Mesenchymal stem cell (in vitro differentiated cells and primary cell): ENCODE measurements at regions not wholly inside any gene's neighbourhood (a gene's known extent, or its start where the extent isn't known, plus 50 kb on each side); places are given as distances from the start of the nearest gene placed in this dataset.
"Not testable (repeated sequence)": the region's sequence is repeated elsewhere in the genome, so short reads cannot be mapped to it uniquely, and the experiment has no call there.

Experiments used
- DNase-seq: peaks from one replicate; pipeline ENCODE4 v3.0.0-alpha.2; 2013
- H2AFZ ChIP-seq: one replicate; pipeline ENCODE4 v1.6.1; 2013; ENCODE audit warnings: low read depth, mild to moderate bottlenecking, control low read depth, inconsistent platforms, low read length, moderate library complexity
- H2AK5ac ChIP-seq: 2 replicates; pipeline ENCODE4 v1.6.1; 2013; ENCODE audit warnings: low read length, moderate library complexity, mild to moderate bottlenecking, inconsistent platforms; ENCODE audit not compliant: severe bottlenecking
- H2BK120ac ChIP-seq: one replicate; pipeline ENCODE4 v1.6.1; 2013; ENCODE audit warnings: low read depth, mild to moderate bottlenecking, inconsistent platforms, low read length, moderate library complexity
- H2BK12ac ChIP-seq, 2 experiments: one replicate each; pipeline ENCODE4 v1.6.1; 2013; ENCODE audit warnings: inconsistent platforms in 2 of 2, low read length in 2 of 2, mild to moderate bottlenecking in 2 of 2, moderate library complexity in 2 of 2, control low read depth in 1 of 2
- H2BK15ac ChIP-seq: one replicate; pipeline ENCODE4 v1.6.1; 2013; ENCODE audit warnings: mild to moderate bottlenecking, low read depth, inconsistent platforms; ENCODE audit not compliant: poor library complexity, severe bottlenecking
- H2BK5ac ChIP-seq: 2 replicates; pipeline ENCODE4 v1.6.1; 2013; ENCODE audit warnings: low read depth, mild to moderate bottlenecking, low read length, control low read depth, inconsistent platforms; ENCODE audit not compliant: poor library complexity, severe bottlenecking
- H3K14ac ChIP-seq, 2 experiments: one replicate each; pipeline ENCODE4 v1.6.1; 2013; ENCODE audit warnings: inconsistent platforms in 2 of 2, low read length in 2 of 2, control low read depth in 1 of 2, mild to moderate bottlenecking in 1 of 2, moderate library complexity in 1 of 2
- H3K18ac ChIP-seq, 2 experiments: one replicate each; pipeline ENCODE4 v1.6.1; 2013; ENCODE audit warnings: inconsistent platforms in 2 of 2, low read length in 2 of 2, control low read depth in 1 of 2, low read depth in 1 of 2, mild to moderate bottlenecking in 1 of 2
- H3K23ac ChIP-seq, 2 experiments: one replicate each; pipeline ENCODE4 v1.6.1; 2013; ENCODE audit warnings: inconsistent platforms in 2 of 2, low read length in 2 of 2, mild to moderate bottlenecking in 2 of 2, moderate library complexity in 2 of 2, control low read depth in 1 of 2
- H3K27ac ChIP-seq: 2 replicates; pipeline ENCODE4 v1.5.1; 2013; ENCODE audit warnings: mild to moderate bottlenecking, moderate library complexity, low read length, control low read depth, inconsistent platforms; ENCODE audit not compliant: poor library complexity, severe bottlenecking
- H3K27me3 ChIP-seq, 2 experiments: 2 replicates each; pipeline versions ENCODE4 v1.6.1 to v1.7.0; 2013; ENCODE audit warnings: low read length in 2 of 2, mild to moderate bottlenecking in 2 of 2, moderate library complexity in 2 of 2, control low read depth in 1 of 2, inconsistent platforms in 1 of 2; ENCODE audit not compliant: control insufficient read depth in 1 of 2, insufficient read depth in 1 of 2
- H3K36me3 ChIP-seq, 2 experiments: 2 replicates each; pipeline versions ENCODE4 v1.6.1 to v1.7.0; 2013; ENCODE audit warnings: low read length in 2 of 2, control low read depth in 1 of 2, inconsistent platforms in 1 of 2, low read depth in 1 of 2, mild to moderate bottlenecking in 1 of 2; ENCODE audit not compliant: insufficient read depth in 2 of 2, control insufficient read depth in 1 of 2
- H3K4ac ChIP-seq, 2 experiments: one replicate each; pipeline ENCODE4 v1.6.1; 2013; ENCODE audit warnings: inconsistent platforms in 2 of 2, low read length in 2 of 2, mild to moderate bottlenecking in 2 of 2, moderate library complexity in 2 of 2, control low read depth in 1 of 2, low read depth in 1 of 2
- H3K4me1 ChIP-seq: 2 replicates; pipeline ENCODE4 v1.6.1; 2013; ENCODE audit warnings: low read depth, low read length, control low read depth; ENCODE audit not compliant: control insufficient read depth, insufficient read depth
- H3K4me2 ChIP-seq: 2 replicates; pipeline ENCODE4 v1.6.1; 2013; ENCODE audit warnings: low read length, mild to moderate bottlenecking, inconsistent platforms; ENCODE audit not compliant: poor library complexity, severe bottlenecking
- H3K4me3 ChIP-seq, 2 experiments: 2 replicates each; pipeline versions ENCODE4 v1.5.1 to v1.7.0; 2013; ENCODE audit warnings: low read length in 2 of 2, mild to moderate bottlenecking in 2 of 2, control low read depth in 1 of 2, low read depth in 1 of 2; ENCODE audit not compliant: insufficient read depth in 1 of 2
- H3K79me1 ChIP-seq: replicated peaks from 2 replicates; pipeline ENCODE4 v1.6.1; 2013; ENCODE audit warnings: mild to moderate bottlenecking, control low read depth, low read length, inconsistent platforms; ENCODE audit not compliant: poor library complexity, severe bottlenecking
- H3K9ac ChIP-seq: 2 replicates; pipeline ENCODE4 v1.7.0; 2013; ENCODE audit warnings: mild to moderate bottlenecking, low read length, moderate library complexity
- H3K9me3 ChIP-seq: 2 replicates; pipeline ENCODE4 v1.7.0; 2013; ENCODE audit warnings: mild to moderate bottlenecking, low read length; ENCODE audit not compliant: control insufficient read depth
- H4K8ac ChIP-seq: one replicate; pipeline ENCODE4 v1.6.1; 2013; ENCODE audit warnings: inconsistent platforms, mild to moderate bottlenecking, low read length, moderate library complexity
- H4K91ac ChIP-seq: one replicate; pipeline ENCODE4 v1.6.1; 2013; ENCODE audit warnings: mild to moderate bottlenecking, low read length, inconsistent platforms
- WGBS: methylation state at CpG from one replicate; pipeline ENCODE4 v1.1.7; 2013; ENCODE audit warnings: mixed read lengths; 5-methylcytosine and 5-hydroxymethylcytosine counted together

- Histone ChIP-seq H2BK5ac (no peak overlapping the region), H3K27ac (no peak overlapping the region), H3K4me3 (no peak overlapping the region), H2BK120ac (no peak overlapping the region), H3K79me1 (no peaks in the 10 kb centered on the region), H2BK12ac (no peak overlapping the region), H3K23ac (no peak overlapping the region), H3K4ac (no peak overlapping the region), H3K9ac (no peak overlapping the region), H3K9me3 (peaks cover 77% of the 10 kb centered on the region), H3K4me1 (no peaks in the 10 kb centered on the region), H4K8ac (no peak overlapping the region), H2BK15ac (no peak overlapping the region), H3K36me3 (no peaks in the 10 kb centered on the region), H2AFZ (no peak overlapping the region), H3K14ac (no peak overlapping the region), H3K27me3 (no peaks in the 10 kb centered on the region), H4K91ac (no peak overlapping the region), H3K4me2 (no peak overlapping the region), H3K18ac (no peak overlapping the region), H2AK5ac (no peak overlapping the region)
- no peak for DNase-seq
- WGBS, result no CpG with 5 or more reads among the region's 2 CpGs
Observed at GRCh38 chr15:95699578-95699977, 630.9 kb upstream of the NR2F2 start.

GRCh38 chr15:95700692-95701091, 629.8 kb upstream of the NR2F2 start:
- not testable (repeated sequence) for H3K79me1 ChIP-seq

GRCh38 chr15:95701410-95701809, 629.1 kb upstream of the NR2F2 start:
- H3K14ac ChIP-seq, result no peak overlapping the region
- WGBS, result 79% methylated on average over 1 of the region's 1 CpG
- H2BK15ac ChIP-seq, result no peak overlapping the region

More at GRCh38 chr15:95700692-95701091, 629.8 kb upstream of the NR2F2 start:
- H3K23ac ChIP-seq, H2BK12ac ChIP-seq, H4K91ac ChIP-seq, H3K4me2 ChIP-seq, H3K36me3 ChIP-seq, H3K4me1 ChIP-seq, H2BK15ac ChIP-seq, H2BK120ac ChIP-seq, H4K8ac ChIP-seq, H3K9ac ChIP-seq, DNase-seq, H3K27ac ChIP-seq, H2AK5ac ChIP-seq, H2AFZ ChIP-seq, H2BK5ac ChIP-seq, H3K18ac ChIP-seq, H3K14ac ChIP-seq, H3K4ac ChIP-seq, H3K27me3 ChIP-seq: not testable (repeated sequence)
- WGBS, result 64% methylated on average over 1 of the region's 1 CpG
- Histone ChIP-seq H3K4me3 (peak overlapping the region in 1 of 2 experiments; percentile 40), H3K9me3 (peaks cover 66% of the 10 kb centered on the region)

GRCh38 chr15:95709959-95710695, 620.4 kb upstream of the NR2F2 start:
- no peak overlapping the region for H2BK12ac ChIP-seq
- no peaks in the 10 kb centered on the region for H3K36me3 ChIP-seq
- 90% methylated on average over 6 of the region's 9 CpGs for WGBS
- H4K8ac ChIP-seq, result no peak overlapping the region
- no peak overlapping the region for H4K91ac ChIP-seq
- H3K4me3 ChIP-seq, result no peak overlapping the region
- no peaks in the 10 kb centered on the region for H3K79me1 ChIP-seq
- no peak overlapping the region for H2BK15ac ChIP-seq
- H3K27me3 ChIP-seq, result no peaks in the 10 kb centered on the region
- no peaks in the 10 kb centered on the region for H3K4me1 ChIP-seq
- H3K27ac ChIP-seq, result no peak overlapping the region
- no peak overlapping the region for H2BK120ac ChIP-seq
- H3K9me3 ChIP-seq, result no peaks in the 10 kb centered on the region
- H3K14ac ChIP-seq, result no peak overlapping the region
- no peak overlapping the region for H3K23ac ChIP-seq
- no peak overlapping the region for H2AFZ ChIP-seq
- H3K18ac ChIP-seq, result no peak overlapping the region
- no peak for DNase-seq
- no peak overlapping the region for H2BK5ac ChIP-seq
- no peak overlapping the region for H3K9ac ChIP-seq
- H2AK5ac ChIP-seq, result no peak overlapping the region
- no peak overlapping the region for H3K4me2 ChIP-seq
- H3K4ac ChIP-seq, result no peak overlapping the region

More at GRCh38 chr15:95701410-95701809, 629.1 kb upstream of the NR2F2 start:
- H3K4me1 ChIP-seq, result no peaks in the 10 kb centered on the region
- no peak overlapping the region for H3K4me2 ChIP-seq
- no peak overlapping the region for H2AFZ ChIP-seq
- peaks cover 60% of the 10 kb centered on the region for H3K9me3 ChIP-seq
- no peak overlapping the region for H4K91ac ChIP-seq
- no peaks in the 10 kb centered on the region for H3K36me3 ChIP-seq
- no peak overlapping the region for H3K27ac ChIP-seq
- no peaks in the 10 kb centered on the region for H3K79me1 ChIP-seq
- H4K8ac ChIP-seq, result no peak overlapping the region
- no peak overlapping the region for H3K9ac ChIP-seq
- no peak overlapping the region for H2AK5ac ChIP-seq
- no peak overlapping the region for H3K4me3 ChIP-seq
- H3K4ac ChIP-seq, result no peak overlapping the region
- H2BK5ac ChIP-seq, result no peak overlapping the region
- H3K27me3 ChIP-seq, result no peaks in the 10 kb centered on the region
- no peak for DNase-seq
- H2BK120ac ChIP-seq, result no peak overlapping the region
- H2BK12ac ChIP-seq, result no peak overlapping the region
- no peak overlapping the region for H3K18ac ChIP-seq
- H3K23ac ChIP-seq, result no peak overlapping the region
